SU-DHL-6 (cell line): ENCODE measurements at regions not wholly inside any gene's neighbourhood (a gene's known extent, or its start where the extent isn't known, plus 50 kb on each side); places are given as distances from the start of the nearest gene placed in this dataset.
"Not testable (repeated sequence)": the region's sequence is repeated elsewhere in the genome, so short reads cannot be mapped to it uniquely, and the experiment has no call there.

Source experiments
- H2AFZ ChIP-seq: fragments of 200-600 bp; sonication (generic); 2 replicates; pipeline ENCODE4 v1.6.1; 2014; ENCODE audit warnings: low read depth, mild to moderate bottlenecking, moderate library complexity, mixed read lengths, antibody characterized with exemption, low read length; ENCODE audit not compliant: severe bottlenecking
- H3F3A ChIP-seq: fragments of 200-600 bp; shearing (Covaris generic); 2 replicates; pipeline ENCODE4 v1.6.0; 2016; ENCODE audit warnings: antibody characterized with exemption, mild to moderate bottlenecking; ENCODE audit not compliant: insufficient read depth
- H3K27ac ChIP-seq: fragments of 200-600 bp; sonication (generic); 2 replicates; pipeline ENCODE4 v1.5.1; 2016; ENCODE audit warnings: low read depth, mild to moderate bottlenecking, low read length, moderate library complexity, mixed read lengths
- H3K27me3 ChIP-seq: fragments of 200-600 bp; sonication (generic), shearing (Covaris generic); 2 replicates; pipeline ENCODE4 v1.6.0; 2014; ENCODE audit warnings: mild to moderate bottlenecking, low read length
- H3K36me3 ChIP-seq: fragments of 200-600 bp; sonication (generic); 2 replicates; pipeline ENCODE4 v1.6.1; 2014; ENCODE audit warnings: mild to moderate bottlenecking, low read length, mixed read lengths
- H3K4me2 ChIP-seq: fragments of 300-600, 200-600 bp; shearing (Covaris generic), sonication (generic); 2 replicates; pipeline ENCODE4 v1.6.0; 2014; ENCODE audit warnings: low read length, low read depth, mild to moderate bottlenecking; ENCODE audit not compliant: poor library complexity, severe bottlenecking
- H3K4me3 ChIP-seq: fragments of 200-600 bp; sonication (generic); 2 replicates; pipeline ENCODE4 v1.5.1; 2014; ENCODE audit warnings: antibody characterized with exemption, low read length, mild to moderate bottlenecking, mixed read lengths; ENCODE audit not compliant: insufficient read depth, poor library complexity, severe bottlenecking
- H3K79me2 ChIP-seq: fragments of 200-600 bp; sonication (generic); 2 replicates; pipeline ENCODE4 v1.6.1; 2014; ENCODE audit warnings: mild to moderate bottlenecking, low read length, moderate library complexity; ENCODE audit not compliant: insufficient read depth
- H3K9ac ChIP-seq: fragments of 200-600 bp; sonication (generic); 2 replicates; pipeline ENCODE4 v1.7.0; 2014; ENCODE audit warnings: mild to moderate bottlenecking, low read length
- H3K9me2 ChIP-seq: fragments of 200-600 bp; sonication (generic); replicated peaks from 2 replicates; pipeline ENCODE4 v1.6.1; 2014; ENCODE audit warnings: low read length; ENCODE audit not compliant: insufficient read depth
- H3K9me3 ChIP-seq: fragments of 200-600 bp; sonication (generic); 2 replicates; pipeline ENCODE4 v1.6.1; 2014; ENCODE audit warnings: low read length, mixed read lengths; ENCODE audit not compliant: insufficient read depth
- H4K20me1 ChIP-seq: fragments of 200-600 bp; sonication (generic); 2 replicates; pipeline ENCODE4 v1.6.1; 2014; ENCODE audit warnings: low read depth, mild to moderate bottlenecking, antibody characterized with exemption, low read length, moderate library complexity, mixed read lengths
- CTCF ChIP-seq: fragments of 200-600 bp; sonication (generic); IDR thresholded peaks from one replicate; pipeline ENCODE4 v1.5.1; 2017; ENCODE audit warnings: antibody characterized with exemption, mild to moderate bottlenecking, low read length, moderate library complexity; ENCODE audit not compliant: insufficient read depth, poor library complexity, severe bottlenecking
- EZH2phosphoT487 ChIP-seq: fragments of 200-600 bp; sonication (generic), shearing (Covaris generic); conservative IDR thresholded peaks from 2 replicates; pipeline ENCODE4 v1.6.1; 2018; ENCODE audit warnings: mild to moderate bottlenecking, antibody characterized with exemption, low read length, moderate library complexity, mixed read lengths

GRCh38 chr6:62980724-62981123 is 230.5 kb upstream of the FKBP1C start:
- H3K27ac ChIP-seq: no peak overlapping the region
- no peaks in the 10 kb centered on the region for H4K20me1 ChIP-seq
- H3K9ac ChIP-seq: no peak overlapping the region
- no peaks in the 10 kb centered on the region for H3K9me3 ChIP-seq
- H3K4me3 ChIP-seq: no peak overlapping the region
- no peaks in the 10 kb centered on the region for H3K79me2 ChIP-seq
- H3K9me2 ChIP-seq: no peaks in the 10 kb centered on the region
- H2AFZ ChIP-seq: no peak overlapping the region
- no peaks in the 10 kb centered on the region for H3F3A ChIP-seq
- H3K36me3 ChIP-seq: no peaks in the 10 kb centered on the region
- no peak for TF ChIP-seq CTCF
- no peak for TF ChIP-seq EZH2phosphoT487
- H3K4me2 ChIP-seq: no peak overlapping the region
- H3K27me3 ChIP-seq: no peaks in the 10 kb centered on the region

GRCh38 chr6:62982951-62983350 is 228.3 kb upstream of the FKBP1C start:
- Histone ChIP-seq H3K27ac (no peak overlapping the region), H3K9me2 (no peaks in the 10 kb centered on the region), H3K27me3 (no peaks in the 10 kb centered on the region), H3K9ac (no peak overlapping the region), H3K4me3 (no peak overlapping the region), H3K9me3 (no peaks in the 10 kb centered on the region), H3F3A (no peaks in the 10 kb centered on the region), H3K79me2 (no peaks in the 10 kb centered on the region), H2AFZ (no peak overlapping the region), H4K20me1 (no peaks in the 10 kb centered on the region), H3K4me2 (no peak overlapping the region), H3K36me3 (no peaks in the 10 kb centered on the region)
- TF ChIP-seq EZH2phosphoT487: no peak
- TF ChIP-seq CTCF: no peak

GRCh38 chr6:62991696-62992095 is 219.6 kb upstream of the FKBP1C start:
- not testable (repeated sequence) for H3K9ac ChIP-seq, H3K9me2 ChIP-seq, H3K27me3 ChIP-seq, H4K20me1 ChIP-seq, H2AFZ ChIP-seq, H3K9me3 ChIP-seq, H3K27ac ChIP-seq, H3K36me3 ChIP-seq, H3F3A ChIP-seq, H3K4me3 ChIP-seq, H3K79me2 ChIP-seq, H3K4me2 ChIP-seq

GRCh38 chr6:62993951-62994350 is 217.3 kb upstream of the FKBP1C start:
- H3K9me3 ChIP-seq: no peaks in the 10 kb centered on the region
- no peak overlapping the region for H3K4me2 ChIP-seq
- no peak overlapping the region for H2AFZ ChIP-seq
- H3K27ac ChIP-seq: no peak overlapping the region
- no peaks in the 10 kb centered on the region for H3K9me2 ChIP-seq
- TF ChIP-seq EZH2phosphoT487 (no peak), CTCF (no peak)
- no peak overlapping the region for H3K4me3 ChIP-seq
- H4K20me1 ChIP-seq: no peaks in the 10 kb centered on the region
- no peak overlapping the region for H3K9ac ChIP-seq
- H3K27me3 ChIP-seq: no peaks in the 10 kb centered on the region
- H3K36me3 ChIP-seq: no peaks in the 10 kb centered on the region
- no peaks in the 10 kb centered on the region for H3K79me2 ChIP-seq
- no peaks in the 10 kb centered on the region for H3F3A ChIP-seq
